IMR-90 (cell line): ENCODE measurements at regions not wholly inside any gene's neighbourhood (a gene's known extent, or its start where the extent isn't known, plus 50 kb on each side); places are given as distances from the start of the nearest gene placed in this dataset.

Experiments used
- ATAC-seq: fragments of 200-7000 bp; cut with Tn5 transposase; 2 replicates; pipeline ENCODE4 v1.9.1; 2020; ENCODE audit warnings: low read depth, mild to moderate bottlenecking, moderate library complexity
- BruUV-seq: library from RNA; stranded (reverse); fragments of 400-500 nt; replicated peaks from 2 replicates; lab custom pipeline; 2021; lab: Mats Ljungman, UMichigan
- CTCF ChIA-PET: fragments of 300-600 bp; formaldehyde crosslinking; extraction: SDS; loops from one replicate; lab custom pipeline; 2021; ENCODE audit warnings: antibody characterized with exemption; lab: Yijun Ruan, JAX
- POLR2A ChIA-PET: fragments of 300-600 bp; sonication (Branson Sonifier 250); formaldehyde crosslinking; loops from one replicate; lab custom pipeline; 2022; ENCODE audit warnings: antibody characterized with exemption; ENCODE audit not compliant: unreplicated experiment; lab: Charles Lee
- DNase-seq: peaks from one replicate; pipeline ENCODE4 v3.0.0; 2013
- H2AFZ ChIP-seq: replicated peaks from 2 replicates; pipeline ENCODE3; 2013; ENCODE audit warnings: low read length, mild to moderate bottlenecking; ENCODE audit not compliant: poor library complexity
- H2AK5ac ChIP-seq: 2 replicates; pipeline ENCODE4 v1.6.1; 2013; ENCODE audit warnings: low read depth, low read length, inconsistent platforms
- H2AK9ac ChIP-seq: replicated peaks from 2 replicates; pipeline ENCODE3; 2013; ENCODE audit warnings: mild to moderate bottlenecking, low read depth, low read length, moderate library complexity; ENCODE audit not compliant: poor library complexity
- H2BK120ac ChIP-seq: 2 replicates; pipeline ENCODE4 v1.6.1; 2013; ENCODE audit warnings: low read depth, low read length, inconsistent platforms
- H2BK15ac ChIP-seq: 3 replicates; pipeline ENCODE4 v1.6.1; 2013; ENCODE audit warnings: low read depth, low read length, inconsistent platforms
- H2BK20ac ChIP-seq: 2 replicates; pipeline ENCODE4 v1.6.1; 2013; ENCODE audit warnings: low read depth, mild to moderate bottlenecking, inconsistent platforms, low read length, moderate library complexity
- H2BK5ac ChIP-seq: 2 replicates; pipeline ENCODE4 v1.6.1; 2013; ENCODE audit warnings: mild to moderate bottlenecking, low read depth, low read length, inconsistent platforms; ENCODE audit not compliant: poor library complexity, severe bottlenecking
- H3K14ac ChIP-seq: replicated peaks from 2 replicates; pipeline ENCODE4 v1.6.1; 2013; ENCODE audit warnings: low read depth, low read length, inconsistent platforms
- H3K18ac ChIP-seq: 2 replicates; pipeline ENCODE4 v1.6.1; 2013; ENCODE audit warnings: low read depth, low read length, control low read depth
- H3K23ac ChIP-seq: 2 replicates; pipeline ENCODE4 v1.6.1; 2013; ENCODE audit warnings: low read depth, low read length, inconsistent platforms
- H3K27ac ChIP-seq: 2 replicates; pipeline ENCODE4 v1.5.1; 2013; ENCODE audit warnings: mild to moderate bottlenecking, control low read depth, low read length; ENCODE audit not compliant: insufficient read depth
- H3K27me3 ChIP-seq: 2 replicates; pipeline ENCODE4 v1.6.1; 2013; ENCODE audit warnings: low read length; ENCODE audit not compliant: control insufficient read depth, insufficient read depth
- H3K36me3 ChIP-seq: 2 replicates; pipeline ENCODE4 v1.6.1; 2013; ENCODE audit warnings: low read length, mixed read lengths; ENCODE audit not compliant: control insufficient read depth, insufficient read depth
- H3K4ac ChIP-seq: 2 replicates; pipeline ENCODE4 v1.6.1; 2013; ENCODE audit warnings: low read depth, low read length, inconsistent platforms
- H3K4me1 ChIP-seq: 2 replicates; pipeline ENCODE4 v1.6.1; 2013; ENCODE audit warnings: low read length, mixed read lengths; ENCODE audit not compliant: control insufficient read depth, insufficient read depth
- H3K4me2 ChIP-seq: 2 replicates; pipeline ENCODE4 v1.6.1; 2013; ENCODE audit warnings: low read depth, mild to moderate bottlenecking, control low read depth, low read length, moderate library complexity
- H3K4me3 ChIP-seq: 2 replicates; pipeline ENCODE4 v1.5.1; 2013; ENCODE audit warnings: low read depth, mild to moderate bottlenecking, control low read depth, low read length, moderate library complexity; ENCODE audit not compliant: insufficient read depth
- H3K56ac ChIP-seq: 2 replicates; pipeline ENCODE4 v1.6.1; 2013; ENCODE audit warnings: low read length, inconsistent platforms; ENCODE audit not compliant: insufficient read depth; ENCODE audit errors: extremely low read depth
- H3K79me1 ChIP-seq, 2 experiments: 2 replicates each; pipeline ENCODE4 v1.6.1; 2013; ENCODE audit warnings: low read length in 2 of 2, inconsistent platforms in 1 of 2, low read depth in 1 of 2
- H3K9ac ChIP-seq: 2 replicates; pipeline ENCODE4 v1.6.1; 2013; ENCODE audit warnings: low read depth, low read length, control low read depth
- H3K9me1 ChIP-seq: 2 replicates; pipeline ENCODE4 v1.6.1; 2013; ENCODE audit warnings: low read length, inconsistent platforms; ENCODE audit not compliant: insufficient read depth
- H3K9me3 ChIP-seq: 2 replicates; pipeline ENCODE4 v1.6.1; 2013; ENCODE audit warnings: low read length; ENCODE audit not compliant: control insufficient read depth, insufficient read depth
- H4K20me1 ChIP-seq: 2 replicates; pipeline ENCODE4 v1.6.1; 2013; ENCODE audit warnings: low read length, inconsistent platforms; ENCODE audit not compliant: insufficient read depth
- H4K5ac ChIP-seq: 2 replicates; pipeline ENCODE4 v1.6.1; 2013; ENCODE audit warnings: mild to moderate bottlenecking, low read depth, low read length, control low read depth
- H4K8ac ChIP-seq, 2 experiments: 2 replicates each; pipeline ENCODE4 v1.6.1; 2013; ENCODE audit warnings: low read depth in 2 of 2, low read length in 2 of 2, control low read depth in 1 of 2, inconsistent platforms in 1 of 2
- H4K91ac ChIP-seq: 2 replicates; pipeline ENCODE4 v1.6.1; 2013; ENCODE audit warnings: low read depth, low read length, inconsistent platforms; ENCODE audit not compliant: insufficient read depth
- BHLHE40 ChIP-seq: fragments of 150-350 bp; IDR thresholded peaks from 2 replicates; pipeline ENCODE4 v1.6.1; 2016; ENCODE audit warnings: mild to moderate bottlenecking, low read depth, low read length
- CEBPB ChIP-seq: IDR thresholded peaks from 2 replicates; pipeline ENCODE4 v1.6.1; 2012; ENCODE audit warnings: low read depth, low read length, improper control_type of control experiment
- ELK1 ChIP-seq: fragments of 150-350 bp; IDR thresholded peaks from 2 replicates; pipeline ENCODE4 v1.6.1; 2016; ENCODE audit warnings: low read depth, mild to moderate bottlenecking, low read length, moderate library complexity, borderline replicate concordance
- FOS ChIP-seq: fragments of 150-350 bp; IDR thresholded peaks from 2 replicates; pipeline ENCODE4 v1.6.1; 2016; ENCODE audit warnings: low read depth, low read length
- MAFK ChIP-seq: IDR thresholded peaks from 2 replicates; pipeline ENCODE4 v1.6.1; 2012; ENCODE audit warnings: low read depth, low read length, improper control_type of control experiment
- MAZ ChIP-seq: IDR thresholded peaks from 2 replicates; pipeline ENCODE4 v1.6.1; 2012; ENCODE audit warnings: low read depth, mild to moderate bottlenecking, low read length, improper control_type of control experiment, moderate library complexity, borderline replicate concordance
- MXI1 ChIP-seq: IDR thresholded peaks from 2 replicates; pipeline ENCODE4 v1.6.1; 2012; ENCODE audit warnings: low read depth, mild to moderate bottlenecking, low read length, moderate library complexity, borderline replicate concordance
- NFE2L2 ChIP-seq: fragments of 150-350 bp; IDR thresholded peaks from 2 replicates; pipeline ENCODE4 v1.6.1; 2016; ENCODE audit warnings: low read depth, mild to moderate bottlenecking, low read length
- POLR2A ChIP-seq: IDR thresholded peaks from 2 replicates; pipeline ENCODE4 v1.6.1; 2012; ENCODE audit warnings: mild to moderate bottlenecking, low read depth, low read length
- RAD21 ChIP-seq: IDR thresholded peaks from 2 replicates; pipeline ENCODE4 v1.6.1; 2012; ENCODE audit warnings: low read length, improper control_type of control experiment
- RFX5 ChIP-seq: IDR thresholded peaks from 2 replicates; pipeline ENCODE4 v1.8.0; 2012; ENCODE audit warnings: low read depth, mild to moderate bottlenecking, low read length, moderate library complexity
- SMC3 ChIP-seq: fragments of 150-350 bp; IDR thresholded peaks from 2 replicates; pipeline ENCODE4 v1.6.1; 2016; ENCODE audit warnings: low read depth, mild to moderate bottlenecking, antibody characterized with exemption, low read length, moderate library complexity
- WGBS, 2 experiments: methylation state at CpG; one replicate each; pipeline versions ENCODE4 v1.1.5 to v1.1.7; 2013; ENCODE audit warnings: missing lambda C conversion rate in 2 of 2; ENCODE audit not compliant: insufficient read length in 1 of 2; ENCODE audit errors: extremely low coverage in 2 of 2; 5-methylcytosine and 5-hydroxymethylcytosine counted together
- dilution Hi-C: fragments of 300-500 bp; cut with HindIII; formaldehyde crosslinking; loops from one replicate; pipeline ENCODE4 v1.14.3; 2018; ENCODE audit warnings: low sequenced_read_pairs; ENCODE audit not compliant: unreplicated experiment
- in situ Hi-C: fragments of 300-500 bp; cut with MboI; formaldehyde crosslinking; loops from 3 replicates; pipeline ENCODE4 v1.14.3; 2019; ENCODE audit warnings: low sequenced_read_pairs, inconsistent platforms, mixed read lengths
- intact Hi-C: fragments of 100-400 bp; cut with micrococcal nuclease; formaldehyde crosslinking; loops from 2 replicates; pipeline ENCODE4 v1.10.0; 2022
- TF ChIP-seq, protein P1 (sequence below): conservative IDR thresholded peaks from 2 replicates; pipeline ENCODE4 v1.5.1; 2012; ENCODE audit warnings: mild to moderate bottlenecking, low read depth, low read length, improper control_type of control experiment
- TF ChIP-seq, protein P2 (sequence below): fragments of 150-350 bp; IDR thresholded peaks from 2 replicates; pipeline ENCODE4 v1.6.1; 2017; ENCODE audit warnings: mild to moderate bottlenecking, antibody characterized with exemption, low read length, low read depth

GRCh38 chr1:10848109-10848684, 51.8 kb upstream of the CASZ1 start:
- Histone ChIP-seq H3K23ac (no peak overlapping the region), H4K5ac (no peak overlapping the region), H3K79me1 (no peaks in the 10 kb centered on the region), H3K9ac (no peak overlapping the region), H3K27me3 (peaks cover 22% of the 10 kb centered on the region), H3K18ac (no peak overlapping the region), H3K9me1 (peaks cover 2% of the 10 kb centered on the region; the same call in 1 of the 2 replicates), H2BK5ac (no peak overlapping the region), H4K91ac (no peak overlapping the region), H3K9me3 (peaks cover 10% of the 10 kb centered on the region), H3K4me2 (no peak overlapping the region), H2AK9ac (no peak overlapping the region), H2BK120ac (no peak overlapping the region), H3K4ac (no peak overlapping the region), H3K56ac (no peak overlapping the region), H3K4me3 (no peak overlapping the region), H2AK5ac (no peak overlapping the region), H3K36me3 (no peaks in the 10 kb centered on the region), H3K4me1 (no peaks in the 10 kb centered on the region), H3K14ac (no peak overlapping the region), H2BK20ac (no peak overlapping the region), H2BK15ac (no peak overlapping the region), H3K27ac (no peak overlapping the region), H2AFZ (no peak overlapping the region), H4K8ac (no peak overlapping the region), H4K20me1 (no peaks in the 10 kb centered on the region)
- dilution Hi-C loops, result no loop called here
- TF ChIP-seq, protein P1, sequence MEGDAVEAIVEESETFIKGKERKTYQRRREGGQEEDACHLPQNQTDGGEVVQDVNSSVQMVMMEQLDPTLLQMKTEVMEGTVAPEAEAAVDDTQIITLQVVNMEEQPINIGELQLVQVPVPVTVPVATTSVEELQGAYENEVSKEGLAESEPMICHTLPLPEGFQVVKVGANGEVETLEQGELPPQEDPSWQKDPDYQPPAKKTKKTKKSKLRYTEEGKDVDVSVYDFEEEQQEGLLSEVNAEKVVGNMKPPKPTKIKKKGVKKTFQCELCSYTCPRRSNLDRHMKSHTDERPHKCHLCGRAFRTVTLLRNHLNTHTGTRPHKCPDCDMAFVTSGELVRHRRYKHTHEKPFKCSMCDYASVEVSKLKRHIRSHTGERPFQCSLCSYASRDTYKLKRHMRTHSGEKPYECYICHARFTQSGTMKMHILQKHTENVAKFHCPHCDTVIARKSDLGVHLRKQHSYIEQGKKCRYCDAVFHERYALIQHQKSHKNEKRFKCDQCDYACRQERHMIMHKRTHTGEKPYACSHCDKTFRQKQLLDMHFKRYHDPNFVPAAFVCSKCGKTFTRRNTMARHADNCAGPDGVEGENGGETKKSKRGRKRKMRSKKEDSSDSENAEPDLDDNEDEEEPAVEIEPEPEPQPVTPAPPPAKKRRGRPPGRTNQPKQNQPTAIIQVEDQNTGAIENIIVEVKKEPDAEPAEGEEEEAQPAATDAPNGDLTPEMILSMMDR, result no peak
- TF ChIP-seq CEBPB (no peak), ELK1 (no peak), MAFK (no peak), POLR2A (no peak), FOS (no peak), RAD21 (no peak), RFX5 (no peak), NFE2L2 (no peak), SMC3 (no peak), MXI1 (no peak), BHLHE40 (no peak), MAZ (no peak)
- TF ChIP-seq, protein P2, sequence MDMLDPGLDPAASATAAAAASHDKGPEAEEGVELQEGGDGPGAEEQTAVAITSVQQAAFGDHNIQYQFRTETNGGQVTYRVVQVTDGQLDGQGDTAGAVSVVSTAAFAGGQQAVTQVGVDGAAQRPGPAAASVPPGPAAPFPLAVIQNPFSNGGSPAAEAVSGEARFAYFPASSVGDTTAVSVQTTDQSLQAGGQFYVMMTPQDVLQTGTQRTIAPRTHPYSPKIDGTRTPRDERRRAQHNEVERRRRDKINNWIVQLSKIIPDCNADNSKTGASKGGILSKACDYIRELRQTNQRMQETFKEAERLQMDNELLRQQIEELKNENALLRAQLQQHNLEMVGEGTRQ, result no peak
- no peak for DNase-seq
- intact Hi-C loops, result no loop called here
- WGBS, 2 experiments, result 71% methylated on average over 4 of the region's 10 CpGs; no CpG with 5 or more reads in 1 of the 2 experiments
- in situ Hi-C loops, result no loop called here
- ChIA-PET CTCF (no interaction called here), POLR2A (no interaction called here)
- BruUV-seq, result no TSS peak
- ATAC-seq, result no peak
